HCT116 (cell line): ENCODE measurements at regions not wholly inside any gene's neighbourhood (a gene's known extent, or its start where the extent isn't known, plus 50 kb on each side); places are given as distances from the start of the nearest gene placed in this dataset.

Experiments
- ATAC-seq: fragments of 200-7000 bp; cut with Tn5 transposase; 2 replicates; pipeline ENCODE4 v1.9.1; 2020; ENCODE audit warnings: mild to moderate bottlenecking, moderate library complexity
- BruUV-seq: library from RNA; stranded (reverse); fragments of 400-500 nt; replicated peaks from 2 replicates; lab custom pipeline; 2021; lab: Mats Ljungman, UMichigan
- CTCF ChIA-PET: fragments of 300-600 bp; sonication (Branson Sonifier 250); formaldehyde crosslinking; loops from one replicate; lab custom pipeline; 2021; ENCODE audit warnings: antibody characterized with exemption; lab: Charles Lee
- POLR2A ChIA-PET: fragments of 300-600, 350-600 bp; sonication (Branson Sonifier 250); formaldehyde crosslinking; loops from one replicate; lab custom pipeline; 2021; ENCODE audit warnings: antibody characterized with exemption; lab: Charles Lee
- RAD21 ChIA-PET, 2 experiments: fragments of 300-600 bp; sonication (Branson Sonifier 250); formaldehyde crosslinking; loops; one replicate each; lab custom pipeline; 2023; ENCODE audit warnings: low total read pairs in 2 of 2; ENCODE audit not compliant: uncharacterized antibody in 2 of 2, unreplicated experiment in 2 of 2, low non-redundant PET in 1 of 2; lab: Charles Lee
- DNase-seq: peaks from one replicate; pipeline ENCODE4 v3.0.0-alpha.2; 2010; ENCODE audit warnings: low read depth, low spot score
- H2AFZ ChIP-seq: fragments of 200-600 bp; shearing (Covaris generic), sonication (generic); 2 replicates; pipeline ENCODE4 v1.6.1; 2017; ENCODE audit warnings: low read depth, mixed run types, mixed read lengths, antibody characterized with exemption, low read length; ENCODE audit not compliant: poor library complexity, severe bottlenecking
- H3K27ac ChIP-seq: 2 replicates; pipeline ENCODE4 v1.5.1; 2012; ENCODE audit warnings: low read depth, low read length
- H3K27me3 ChIP-seq: fragments of 200-600 bp; sonication (generic); 2 replicates; pipeline ENCODE4 v1.6.1; 2016; ENCODE audit warnings: mixed run types, low read length, mixed read lengths; ENCODE audit not compliant: insufficient read depth
- H3K36me3 ChIP-seq, 2 experiments: fragments of 200-500 bp in 1 of 2; fragments of 200-600 bp in 1 of 2; sonication (Bioruptor generic) in 1 of 2; sonication (generic) in 1 of 2; 2 replicates each; pipeline versions ENCODE4 v1.5.1 to v1.6.1; 2014 to 2016; ENCODE audit warnings: low read length in 2 of 2, inconsistent platforms in 1 of 2, mixed read lengths in 1 of 2, mixed run types in 1 of 2; ENCODE audit not compliant: insufficient read depth in 2 of 2, control insufficient read depth in 1 of 2
- H3K4me1 ChIP-seq, 2 experiments: fragments of 200-600 bp in 1 of 2; sonication (generic) in 1 of 2; 2 replicates each; pipeline versions ENCODE4 v1.5.1 to v1.6.1; 2012 to 2017; ENCODE audit warnings: low read length in 2 of 2, inconsistent platforms in 1 of 2, mild to moderate bottlenecking in 1 of 2, mixed read lengths in 1 of 2, mixed run types in 1 of 2, moderate library complexity in 1 of 2; ENCODE audit not compliant: insufficient read depth in 2 of 2, control insufficient read depth in 1 of 2
- H3K4me2 ChIP-seq: fragments of 200-600 bp; sonication (generic); 2 replicates; pipeline ENCODE4 v1.6.1; 2017; ENCODE audit warnings: mixed run types, low read length, mixed read lengths
- H3K4me3 ChIP-seq, 2 experiments: fragments of 200-600 bp in 1 of 2; sonication (generic) in 1 of 2; replicated peaks in 1 of 2; 2 replicates each; pipeline ENCODE4 v1.5.1; 2011 to 2016; ENCODE audit warnings: low read length in 2 of 2, control low read depth in 1 of 2, low read depth in 1 of 2, mild to moderate bottlenecking in 1 of 2, mixed read lengths in 1 of 2, mixed run types in 1 of 2
- H3K79me2 ChIP-seq: fragments of 200-600 bp; sonication (generic); 2 replicates; pipeline ENCODE4 v1.6.1; 2017; ENCODE audit warnings: mild to moderate bottlenecking, mixed run types, low read length, moderate library complexity, mixed read lengths; ENCODE audit not compliant: insufficient read depth
- H3K9ac ChIP-seq: fragments of 200-600 bp; sonication (generic); 2 replicates; pipeline ENCODE4 v1.6.1; 2016; ENCODE audit warnings: low read length, mixed read lengths
- H3K9me2 ChIP-seq: fragments of 200-600 bp; sonication (generic), shearing (Covaris generic); 2 replicates; pipeline ENCODE4 v1.6.1; 2017; ENCODE audit warnings: mixed run types, mild to moderate bottlenecking, moderate library complexity; ENCODE audit not compliant: insufficient read depth
- H3K9me3 ChIP-seq, 2 experiments: fragments of 200-500 bp in 1 of 2; fragments of 200-600 bp in 1 of 2; sonication (Bioruptor generic) in 1 of 2; sonication (generic) in 1 of 2; 2 replicates each; pipeline ENCODE4 v1.6.1; 2014 to 2017; ENCODE audit warnings: low read length in 2 of 2, mixed read lengths in 2 of 2, inconsistent platforms in 1 of 2, low read depth in 1 of 2, mild to moderate bottlenecking in 1 of 2, mixed run types in 1 of 2, moderate library complexity in 1 of 2; ENCODE audit not compliant: control insufficient read depth in 1 of 2, insufficient read depth in 1 of 2
- H4K20me1 ChIP-seq: fragments of 200-600 bp; sonication (generic), shearing (Covaris generic); 2 replicates; pipeline ENCODE4 v1.6.1; 2017; ENCODE audit warnings: mixed run types, mild to moderate bottlenecking, moderate library complexity; ENCODE audit not compliant: insufficient read depth
- ATF3 ChIP-seq: IDR thresholded peaks from 2 replicates; pipeline ENCODE4 v1.6.1; 2012
- CBX3 ChIP-seq: IDR thresholded peaks from 2 replicates; pipeline ENCODE4 v1.6.1; 2012; ENCODE audit warnings: low read depth
- CEBPB ChIP-seq: IDR thresholded peaks from 2 replicates; pipeline ENCODE4 v1.6.1; 2012; ENCODE audit warnings: low read depth
- CTCF ChIP-seq, 3 experiments: fragments of 200-600 bp in 1 of 3; sonication (generic) in 1 of 3; IDR thresholded peaks in 2 of 3; conservative IDR thresholded peaks in 1 of 3; 2 replicates each; pipeline ENCODE4 v1.5.1; 2012 to 2017; ENCODE audit warnings: low read depth in 2 of 3, low read length in 2 of 3, antibody characterized with exemption in 1 of 3, borderline replicate concordance in 1 of 3, control low read depth in 1 of 3, mild to moderate bottlenecking in 1 of 3, mixed read lengths in 1 of 3, mixed run types in 1 of 3, moderate library complexity in 1 of 3; ENCODE audit not compliant: insufficient read depth in 1 of 3
- ELF1 ChIP-seq: IDR thresholded peaks from 2 replicates; pipeline ENCODE4 v1.6.1; 2012; ENCODE audit warnings: low read depth, borderline replicate concordance
- EZH2phosphoT487 ChIP-seq: fragments of 200-600 bp; IDR thresholded peaks from 2 replicates; pipeline ENCODE4 v1.6.1; 2018; ENCODE audit warnings: antibody characterized with exemption, borderline replicate concordance
- JUND ChIP-seq: IDR thresholded peaks from 2 replicates; pipeline ENCODE4 v1.6.1; 2012
- MAX ChIP-seq: IDR thresholded peaks from 2 replicates; pipeline ENCODE4 v1.6.1; 2012
- SIN3A ChIP-seq: IDR thresholded peaks from 2 replicates; pipeline ENCODE4 v1.6.1; 2012; ENCODE audit warnings: low read depth
- SP1 ChIP-seq: IDR thresholded peaks from 2 replicates; pipeline ENCODE4 v1.6.1; 2012; ENCODE audit warnings: low read depth
- SRF ChIP-seq: IDR thresholded peaks from 2 replicates; pipeline ENCODE4 v1.6.1; 2012; ENCODE audit warnings: low read depth
- YY1 ChIP-seq: IDR thresholded peaks from 2 replicates; pipeline ENCODE4 v1.6.1; 2011; ENCODE audit warnings: low read length, low read depth, moderate library complexity, mild to moderate bottlenecking; ENCODE audit not compliant: insufficient replicate concordance; ENCODE audit errors: extremely low read depth
- ZBTB33 ChIP-seq: IDR thresholded peaks from 2 replicates; pipeline ENCODE4 v1.6.1; 2011; ENCODE audit warnings: mild to moderate bottlenecking, low read length, moderate library complexity; ENCODE audit not compliant: insufficient replicate concordance; ENCODE audit errors: extremely low read depth
- ZFX ChIP-seq: fragments of 450-650 bp; IDR thresholded peaks from 2 replicates; pipeline ENCODE4 v1.6.1; 2017
- ZNF274 ChIP-seq: fragments of 200-500 bp; sonication (Bioruptor generic); IDR thresholded peaks from 2 replicates; pipeline ENCODE4 v1.6.1; 2014; ENCODE audit warnings: mild to moderate bottlenecking, low read depth, low read length, inconsistent platforms
- intact Hi-C: fragments of 100-400 bp; cut with micrococcal nuclease; formaldehyde crosslinking; loops from 2 replicates; pipeline ENCODE4 v1.10.0; 2022

- no peaks in the 10 kb centered on the region for H3K9me3 ChIP-seq
- intact Hi-C loops: no loop called here
- H4K20me1 ChIP-seq: no peaks in the 10 kb centered on the region
- ChIA-PET CTCF (no interaction called here), RAD21 (no interaction called here), POLR2A (no interaction called here)
- ATAC-seq: no peak
- TF ChIP-seq EZH2phosphoT487: no peak
- TF ChIP-seq CBX3: no peak
- no peak for TF ChIP-seq ZFX
- TF ChIP-seq CTCF (IDR thresholded peaks at IDR 0.05 in 2 of 3, conservative IDR thresholded peaks at IDR 0.05 in 1 of 3; ENCODE audit: borderline replicate concordance in 1 of 3, insufficient read depth in 1 of 3, low read depth in 2 of 3, low read length in 2 of 3): no peak
- no peak for TF ChIP-seq ZBTB33
- TF ChIP-seq MAX: no peak
- no peak for TF ChIP-seq JUND
- TF ChIP-seq SIN3A: no peak
- TF ChIP-seq CEBPB: no peak
- TF ChIP-seq ATF3: no peak
- no peak for TF ChIP-seq YY1
- TF ChIP-seq SRF: no peak
- no peak for TF ChIP-seq ZNF274
- TF ChIP-seq SP1: no peak
- TF ChIP-seq ELF1: no peak
- no peak overlapping the region for H3K9ac ChIP-seq
- no peaks in the 10 kb centered on the region for H3K79me2 ChIP-seq
- H3K9me2 ChIP-seq: no peaks in the 10 kb centered on the region
- H2AFZ ChIP-seq: no peak overlapping the region
- H3K4me3 ChIP-seq: no peak overlapping the region
- no peak overlapping the region for H3K4me2 ChIP-seq
- H3K27ac ChIP-seq: no peak overlapping the region
- H3K27me3 ChIP-seq: no peaks in the 10 kb centered on the region
- DNase-seq: no peak
- no TSS peak for BruUV-seq
- H3K36me3 ChIP-seq: no peaks in the 10 kb centered on the region
- H3K4me1 ChIP-seq: peaks cover 0 to 10% of the 10 kb centered on the region in 2 experiments; a peak in 2 of 4 replicates
Observed at GRCh38 chr1:115501476-115501875, 140.3 kb upstream of the VANGL1 start.
